Testis (tissue), 2 donors: ENCODE measurements at regions not wholly inside any gene's neighbourhood (a gene's known extent, or its start where the extent isn't known, plus 50 kb on each side); places are given as distances from the start of the nearest gene placed in this dataset.

Experiments
- DNase-seq: peaks from one replicate; pipeline ENCODE4 v3.0.0-alpha.2; 2019
- H3K27ac ChIP-seq, 2 donors: fragments of 200-600 bp; sonication (generic); one replicate each; pipeline ENCODE4 v1.5.1; 2019
- H3K27me3 ChIP-seq: fragments of 200-600 bp; sonication (generic); one replicate; pipeline ENCODE4 v1.5.1; 2019
- H3K36me3 ChIP-seq: fragments of 200-600 bp; sonication (generic); one replicate; pipeline ENCODE4 v1.5.1; 2017; ENCODE audit warnings: low read depth; ENCODE audit errors: missing control alignments
- H3K4me1 ChIP-seq: fragments of 200-600 bp; sonication (generic); one replicate; pipeline ENCODE4 v1.5.1; 2019
- H3K4me3 ChIP-seq, 2 donors: fragments of 200-600 bp; sonication (generic); one replicate each; pipeline ENCODE4 v1.5.1; 2017 to 2019
- H3K9me3 ChIP-seq: fragments of 200-600 bp; sonication (generic); one replicate; pipeline ENCODE4 v1.5.1; 2017
- CTCF ChIP-seq, 3 experiments: fragments of 450-650 bp in 2 of 3; fragments of 200-600 bp in 1 of 3; sonication (generic) in 1 of 3; IDR thresholded peaks; one replicate each; pipeline ENCODE4 v1.5.1; 2016 to 2019; ENCODE audit warnings: antibody characterized with exemption in 3 of 3, mild to moderate bottlenecking in 2 of 3, moderate library complexity in 1 of 3
- POLR2A ChIP-seq: fragments of 450-650 bp; IDR thresholded peaks from one replicate; pipeline ENCODE4 v1.6.1; 2017; ENCODE audit warnings: antibody characterized with exemption, mild to moderate bottlenecking, moderate library complexity
- WGBS, 2 donors: methylation state at CpG; one replicate each; pipeline ENCODE4 v1.1.5; 2018; 5-methylcytosine and 5-hydroxymethylcytosine counted together
- intact Hi-C: fragments of 100-400 bp; cut with DNase I; formaldehyde crosslinking; loops from one replicate; pipeline ENCODE4 v1.15.1; 2023; ENCODE audit warnings: low total_unique reads

DNA sequence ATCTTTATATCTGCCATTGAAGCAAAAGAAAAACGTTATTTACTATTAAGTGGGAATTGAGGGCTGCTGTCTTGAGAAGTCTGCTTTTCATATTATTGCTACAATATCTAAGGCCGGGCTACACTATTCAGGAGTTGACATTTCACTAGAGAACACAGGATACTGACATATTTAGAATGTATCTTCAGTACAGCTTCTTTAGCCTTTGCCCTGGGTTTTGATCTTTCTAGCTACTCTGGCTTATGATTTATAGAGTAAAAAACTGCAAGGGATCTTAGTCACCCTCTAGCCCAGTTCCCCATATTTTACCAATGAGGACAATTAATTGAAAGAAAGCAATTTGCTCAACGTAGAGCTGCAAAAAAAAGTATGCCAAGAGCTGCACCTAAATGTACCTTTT lies 307.4 kb upstream of the DPPA4 start:
- H3K36me3 ChIP-seq, result no peaks in the 10 kb centered on the region
- 44 to 61% methylated on average over 3 of the region's 3 CpGs for WGBS, 2 donors
- no peaks in the 10 kb centered on the region for H3K27me3 ChIP-seq
- no peak for TF ChIP-seq POLR2A
- no peak for TF ChIP-seq CTCF (IDR thresholded peaks at IDR 0.05)
- no peak overlapping the region for H3K27ac ChIP-seq
- H3K9me3 ChIP-seq, result no peaks in the 10 kb centered on the region
- no peak overlapping the region for H3K4me3 ChIP-seq
- DNase-seq, result no peak
- H3K4me1 ChIP-seq, result no peaks in the 10 kb centered on the region
- intact Hi-C loops, result no loop called here

- Histone ChIP-seq H3K9me3 (no peaks in the 10 kb centered on the region), H3K27me3 (no peaks in the 10 kb centered on the region), H3K4me3 (no peak overlapping the region), H3K27ac (no peak overlapping the region), H3K36me3 (no peaks in the 10 kb centered on the region), H3K4me1 (no peaks in the 10 kb centered on the region)
- DNase-seq, result no peak
- no peak for TF ChIP-seq CTCF (IDR thresholded peaks at IDR 0.05)
- TF ChIP-seq POLR2A, result no peak
- intact Hi-C loops, result no loop called here
- 51 to 69% methylated on average over 5 to 6 of the region's 6 CpGs for WGBS, 2 donors
These were observed 310.7 kb upstream of the DPPA4 start for GRCh38 chr3:109648027-109648426.

GRCh38 chr3:109656225-109656624 lies 318.9 kb upstream of the DPPA4 start:
- Histone ChIP-seq H3K4me1 (no peaks in the 10 kb centered on the region), H3K27ac (no peak overlapping the region), H3K36me3 (no peaks in the 10 kb centered on the region), H3K27me3 (no peaks in the 10 kb centered on the region), H3K4me3 (no peak overlapping the region), H3K9me3 (no peaks in the 10 kb centered on the region)
- no peak for TF ChIP-seq POLR2A
- no peak for TF ChIP-seq CTCF (IDR thresholded peaks at IDR 0.05)
- DNase-seq, result no peak
- intact Hi-C loops, result no loop called here

- intact Hi-C loops, result no loop called here
- H3K36me3 ChIP-seq, result no peaks in the 10 kb centered on the region
These were observed 341.3 kb upstream of the DPPA4 start for GRCh38 chr3:109678600-109678999.

More at GRCh38 chr3:109678600-109678999, 341.3 kb upstream of the DPPA4 start:
- no peaks in the 10 kb centered on the region for H3K4me1 ChIP-seq
- no peak for DNase-seq
- no peak overlapping the region for H3K27ac ChIP-seq
- H3K4me3 ChIP-seq, result no peak overlapping the region
- no peaks in the 10 kb centered on the region for H3K27me3 ChIP-seq
- no peaks in the 10 kb centered on the region for H3K9me3 ChIP-seq
- TF ChIP-seq POLR2A (no peak), CTCF (IDR thresholded peaks at IDR 0.05) (no peak)
